Adrenal gland (tissue), 5 donors: ENCODE measurements at regions not wholly inside any gene's neighbourhood (a gene's known extent, or its start where the extent isn't known, plus 50 kb on each side); places are given as distances from the start of the nearest gene placed in this dataset.

Experiments used
- POLR2A ChIP-seq, 2 donors: fragments of 450-650 bp; IDR thresholded peaks; one replicate each; pipeline ENCODE4 v1.6.1; 2017; ENCODE audit warnings: antibody characterized with exemption in 2 of 2, mild to moderate bottlenecking in 2 of 2, moderate library complexity in 1 of 2
- TF ChIP-seq, protein P1 (sequence below), 6 experiments: fragments of 450-650 bp in 4 of 6; fragments of 200-600 bp in 2 of 6; sonication (generic) in 1 of 6; IDR thresholded peaks; 1 replicate in 5 of 6; 2 replicates in 1 of 6; pipeline versions ENCODE4 v1.5.1 to v1.8.0; 2016 to 2021; ENCODE audit warnings: antibody characterized with exemption in 6 of 6, mild to moderate bottlenecking in 2 of 6, moderate library complexity in 1 of 6
- donor health status: DM: no; HTN: no; CAD: no.

DNA sequence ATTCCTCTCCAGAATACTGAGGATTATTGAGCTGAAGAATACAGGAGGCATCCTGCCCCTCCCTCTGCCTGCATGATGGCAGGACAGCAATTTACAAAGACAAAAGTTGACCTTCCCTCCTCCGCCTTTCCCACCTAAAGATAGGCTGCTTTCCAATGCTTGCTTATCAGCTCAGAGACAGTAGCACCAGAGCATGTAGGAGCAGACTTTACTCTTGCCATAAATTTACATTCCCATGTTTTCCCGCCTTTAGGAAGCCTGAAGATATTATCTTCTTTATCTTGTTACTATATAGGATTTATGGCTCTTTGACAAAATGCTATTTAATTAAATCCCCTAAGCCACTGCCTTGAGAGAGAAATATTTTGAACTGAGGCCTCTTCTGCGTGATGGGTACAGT, 135.6 kb upstream of the HNMT start:
- TF ChIP-seq, protein P1, sequence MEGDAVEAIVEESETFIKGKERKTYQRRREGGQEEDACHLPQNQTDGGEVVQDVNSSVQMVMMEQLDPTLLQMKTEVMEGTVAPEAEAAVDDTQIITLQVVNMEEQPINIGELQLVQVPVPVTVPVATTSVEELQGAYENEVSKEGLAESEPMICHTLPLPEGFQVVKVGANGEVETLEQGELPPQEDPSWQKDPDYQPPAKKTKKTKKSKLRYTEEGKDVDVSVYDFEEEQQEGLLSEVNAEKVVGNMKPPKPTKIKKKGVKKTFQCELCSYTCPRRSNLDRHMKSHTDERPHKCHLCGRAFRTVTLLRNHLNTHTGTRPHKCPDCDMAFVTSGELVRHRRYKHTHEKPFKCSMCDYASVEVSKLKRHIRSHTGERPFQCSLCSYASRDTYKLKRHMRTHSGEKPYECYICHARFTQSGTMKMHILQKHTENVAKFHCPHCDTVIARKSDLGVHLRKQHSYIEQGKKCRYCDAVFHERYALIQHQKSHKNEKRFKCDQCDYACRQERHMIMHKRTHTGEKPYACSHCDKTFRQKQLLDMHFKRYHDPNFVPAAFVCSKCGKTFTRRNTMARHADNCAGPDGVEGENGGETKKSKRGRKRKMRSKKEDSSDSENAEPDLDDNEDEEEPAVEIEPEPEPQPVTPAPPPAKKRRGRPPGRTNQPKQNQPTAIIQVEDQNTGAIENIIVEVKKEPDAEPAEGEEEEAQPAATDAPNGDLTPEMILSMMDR (IDR thresholded peaks at IDR 0.05), result no peak
- TF ChIP-seq POLR2A (IDR thresholded peaks at IDR 0.05), result no peak
